A172 (cell line): ENCODE measurements at regions not wholly inside any gene's neighbourhood (a gene's known extent, or its start where the extent isn't known, plus 50 kb on each side); places are given as distances from the start of the nearest gene placed in this dataset.

Source experiments
- DNase-seq: peaks from one replicate; pipeline ENCODE4 v3.0.0-alpha.2; 2015; ENCODE audit warnings: low spot score

DNA sequence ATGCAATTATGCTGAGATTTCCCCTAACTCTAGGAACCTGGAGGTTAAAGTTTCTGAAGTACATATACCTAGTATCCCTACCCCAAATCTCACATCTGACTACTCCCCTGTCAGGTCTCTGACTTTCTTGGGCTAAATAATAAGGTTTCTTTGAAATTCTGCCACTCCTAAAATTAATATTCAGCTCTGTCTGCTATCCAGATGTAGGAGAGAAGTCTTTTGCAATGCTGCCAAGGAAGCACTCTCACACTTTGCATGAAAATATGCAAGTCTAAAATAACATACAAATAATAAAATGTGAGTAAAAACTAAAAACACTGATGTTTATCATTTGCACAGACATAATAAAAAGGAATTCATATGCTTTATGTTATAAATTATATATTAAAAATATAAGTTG is 196.9 kb upstream of the LRFN5 start:
- DNase-seq, result no peak

DNA sequence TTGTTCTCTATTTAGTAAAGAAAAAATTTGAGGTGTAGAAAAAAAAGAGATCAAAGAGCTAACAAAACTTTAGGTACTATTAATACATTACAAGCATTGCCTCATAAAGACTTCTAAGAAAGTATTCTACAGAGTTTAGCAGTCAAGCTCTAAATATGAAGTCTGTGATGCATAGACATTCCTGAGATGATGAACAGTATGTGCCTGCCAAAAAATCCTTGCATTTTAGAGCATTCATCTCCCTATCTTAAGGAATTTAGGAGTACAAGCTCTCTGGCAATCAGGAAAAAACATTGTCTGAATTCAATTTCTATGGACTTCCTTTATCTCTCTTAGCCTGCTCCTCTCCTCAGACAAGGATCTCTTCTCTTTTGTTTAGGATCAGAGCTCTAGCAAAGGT is 202.6 kb upstream of the LRFN5 start:
- no peak for DNase-seq

DNA sequence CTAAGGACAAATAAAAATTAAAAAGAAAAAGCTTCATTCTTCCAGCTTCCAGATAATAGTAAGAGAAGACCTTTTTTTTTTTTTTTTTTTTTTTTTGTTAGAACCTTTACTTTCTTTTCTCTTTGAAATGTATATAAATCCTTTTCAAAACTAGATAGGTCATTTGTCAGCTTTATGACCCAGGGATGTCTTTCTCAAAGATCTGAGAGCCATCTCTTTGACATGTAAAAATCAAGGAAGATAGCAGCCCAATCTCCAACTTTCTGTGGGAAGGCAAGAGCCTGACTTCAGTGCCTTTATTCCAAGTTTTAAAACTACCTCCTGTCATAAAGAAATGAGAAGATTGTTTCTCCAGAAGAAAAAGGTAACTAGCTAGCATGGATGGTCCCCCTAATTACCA is 203.3 kb upstream of the LRFN5 start:
- no peak for DNase-seq

DNA sequence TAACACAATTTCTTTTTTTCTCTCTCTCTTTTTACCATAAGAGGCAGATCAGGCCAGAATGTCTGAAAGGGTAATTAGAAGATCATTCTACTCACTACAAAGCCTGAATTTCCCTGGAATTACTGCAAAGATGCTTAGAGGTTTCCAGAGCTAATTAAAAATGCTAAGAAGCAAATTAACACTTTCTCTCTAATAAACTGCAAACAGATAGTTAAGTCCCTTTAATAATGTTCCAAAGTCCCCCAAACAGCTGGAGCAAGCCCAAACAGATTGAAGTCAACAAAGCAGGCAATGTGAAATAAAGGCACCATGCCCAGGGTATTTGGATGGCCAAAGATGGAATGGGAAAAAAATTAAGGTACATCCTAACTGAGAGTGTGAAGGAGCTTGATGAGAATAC is 208.8 kb upstream of the LRFN5 start:
- no peak for DNase-seq

DNA sequence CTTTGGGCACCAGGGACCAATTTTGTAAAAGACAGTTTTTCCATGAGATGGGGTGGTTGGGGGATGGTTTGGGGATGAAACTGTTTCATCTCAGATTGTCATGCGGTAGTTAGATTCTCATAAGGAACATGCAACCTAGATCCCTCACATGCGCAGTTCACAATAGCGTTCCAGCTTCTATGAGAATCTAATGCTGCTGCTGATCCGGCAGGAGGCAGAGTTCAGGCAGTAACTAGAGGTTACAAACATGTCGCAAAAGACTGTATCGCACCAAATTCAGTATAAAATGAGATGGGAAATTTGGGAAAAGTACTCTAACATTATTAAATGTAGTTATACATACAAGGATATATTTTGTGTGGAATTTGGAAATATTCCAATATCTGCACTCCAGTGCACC is 213.2 kb upstream of the LRFN5 start:
- DNase-seq, result no peak

DNA sequence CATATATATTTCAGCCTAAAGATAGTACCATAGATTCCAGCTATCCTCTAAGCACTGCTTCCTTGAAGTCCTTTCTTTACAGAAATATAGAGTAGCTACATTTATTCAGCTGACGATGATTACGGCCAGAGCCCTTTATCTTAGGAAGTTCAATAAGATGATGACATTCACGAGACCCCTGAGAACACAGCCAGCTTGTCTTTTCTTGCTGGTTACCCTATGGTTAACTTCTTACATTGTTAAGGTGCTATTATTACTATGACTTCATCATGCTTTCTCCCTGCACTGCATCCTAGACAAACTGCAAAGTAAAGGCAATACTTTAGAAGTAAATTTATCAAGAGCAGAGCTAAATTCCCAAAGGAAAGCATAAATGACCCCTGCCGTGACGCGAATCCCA is 214.4 kb upstream of the LRFN5 start:
- DNase-seq, result no peak

DNA sequence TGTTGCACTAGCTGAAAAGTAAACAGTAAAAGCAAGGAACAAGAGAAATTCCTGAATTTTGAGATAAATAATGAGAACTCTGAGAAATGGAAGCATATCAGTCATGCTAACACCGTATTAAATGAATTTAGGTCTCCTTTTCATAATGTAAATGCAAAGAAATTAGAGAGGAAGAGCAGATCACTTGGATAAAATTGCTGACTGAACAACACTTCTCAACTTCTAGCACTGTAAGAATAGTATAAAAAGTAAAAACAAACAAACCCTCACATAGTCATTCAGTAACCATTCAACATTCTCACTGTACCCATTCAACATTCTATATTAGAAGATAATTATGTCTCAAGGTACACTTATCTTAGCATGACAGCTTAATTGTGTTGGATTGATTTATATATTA is 217.3 kb upstream of the LRFN5 start:
- no peak for DNase-seq

DNA sequence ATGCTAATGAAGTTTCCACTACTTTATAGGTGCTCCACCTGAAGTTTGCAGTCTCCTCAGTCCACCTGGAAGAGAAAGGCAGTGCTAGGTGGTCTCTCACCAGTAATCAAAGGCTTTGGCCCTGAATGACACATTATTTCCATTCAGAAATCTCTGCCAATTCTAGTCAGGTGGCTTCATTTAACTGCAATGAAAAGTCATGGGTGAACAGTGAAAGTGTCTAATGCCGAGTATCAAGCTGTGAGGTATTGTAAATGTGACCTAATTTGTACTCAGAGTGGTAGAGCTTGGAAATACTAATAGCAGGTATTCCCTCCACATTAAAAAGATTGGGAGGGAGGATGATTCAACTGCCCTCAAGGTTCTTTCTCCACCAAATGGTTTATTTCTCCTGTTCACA is 220.9 kb upstream of the LRFN5 start:
- no peak for DNase-seq

DNA sequence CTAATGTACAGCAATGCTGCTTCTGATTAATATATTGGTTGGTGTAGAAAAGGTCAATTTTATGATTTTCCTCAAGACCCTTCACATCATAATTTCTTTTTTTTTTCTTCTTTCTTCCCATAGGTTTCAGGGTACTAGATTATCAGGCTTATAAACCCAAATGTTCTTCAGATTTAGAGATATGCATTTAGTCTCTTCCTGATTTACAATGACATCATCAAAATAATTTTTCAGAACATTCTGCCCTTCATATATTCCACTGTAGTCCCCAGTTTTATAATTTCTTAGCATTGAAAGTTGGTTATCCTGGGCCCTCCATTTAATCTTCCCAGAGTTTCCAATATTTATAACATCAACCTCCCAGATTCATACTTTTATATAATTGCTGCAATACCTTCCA is 226.7 kb upstream of the LRFN5 start:
- no peak for DNase-seq

DNA sequence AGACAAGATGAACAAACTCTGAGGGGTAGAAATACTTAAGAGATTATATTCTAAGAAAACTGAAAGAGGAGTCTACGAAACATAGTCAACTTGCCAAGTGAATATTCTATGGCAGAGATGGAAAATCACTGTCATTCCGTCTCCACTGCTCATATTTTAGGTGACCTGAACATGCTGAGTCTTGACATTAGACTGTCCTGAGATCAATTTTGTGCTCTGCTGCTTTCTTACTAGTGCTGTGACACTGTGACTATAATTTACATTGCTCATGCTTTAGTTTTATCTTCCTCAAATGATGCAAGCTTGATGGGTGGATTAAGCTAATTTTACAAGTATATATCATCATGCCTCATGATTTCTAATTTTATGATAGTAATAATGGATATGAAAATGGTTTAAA is 228.2 kb upstream of the LRFN5 start:
- no peak for DNase-seq

DNA sequence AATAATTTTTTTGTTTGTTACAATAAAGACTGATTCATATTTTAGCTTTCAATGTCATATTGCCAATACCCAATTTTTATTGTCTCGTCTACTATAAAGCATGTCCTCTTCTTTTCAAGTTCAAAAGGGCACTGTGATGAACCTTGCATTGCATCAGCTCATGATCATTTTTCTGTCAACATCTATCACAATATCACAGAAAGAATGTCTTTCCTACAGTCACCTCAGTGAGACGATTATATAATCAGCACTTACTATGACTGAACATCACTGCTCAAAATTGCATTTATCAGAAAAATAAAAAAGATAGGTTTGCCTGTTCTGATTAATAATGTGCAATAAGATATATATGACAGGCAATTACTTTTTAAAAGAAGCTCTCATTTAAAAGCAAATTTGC is 228.7 kb upstream of the LRFN5 start:
- DNase-seq, result no peak

DNA sequence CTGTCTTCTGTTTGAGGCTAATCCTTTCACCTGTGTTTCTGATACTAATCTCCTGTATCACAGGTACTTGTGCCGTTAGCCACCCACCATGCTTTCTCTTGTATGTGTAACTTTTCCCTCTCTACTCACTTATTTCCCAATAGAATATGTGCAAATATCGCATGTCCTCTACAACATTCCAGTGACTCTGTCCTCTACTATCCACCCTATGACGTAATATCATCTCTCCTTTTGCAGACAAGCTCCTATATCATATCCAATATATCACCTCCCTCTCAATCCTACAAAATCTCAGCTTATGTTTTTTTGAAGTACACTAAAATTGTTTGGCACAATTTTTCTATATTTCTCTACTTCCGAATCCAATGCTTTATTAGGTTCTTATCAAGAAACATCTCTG is 232.6 kb upstream of the LRFN5 start:
- no peak for DNase-seq

DNA sequence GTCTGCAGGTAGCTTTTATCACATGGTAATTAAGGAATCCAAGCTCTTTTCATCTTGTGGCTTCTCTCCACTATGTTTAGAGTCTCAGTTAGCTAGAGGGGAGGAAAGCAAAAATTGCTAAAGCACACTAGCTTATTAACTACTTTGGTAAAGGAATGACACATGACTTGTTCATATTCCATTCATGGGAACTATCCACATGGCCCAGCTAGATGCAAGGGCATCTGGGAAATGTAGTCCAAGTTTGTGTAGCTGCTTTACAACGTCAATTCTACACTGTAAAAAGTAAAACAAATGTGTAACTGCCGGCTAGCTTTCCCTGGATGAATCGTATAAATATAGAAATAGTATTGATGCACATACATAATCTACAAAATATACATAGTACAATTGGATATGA is 244.5 kb upstream of the LRFN5 start:
- peak; percentile 0 for DNase-seq

DNA sequence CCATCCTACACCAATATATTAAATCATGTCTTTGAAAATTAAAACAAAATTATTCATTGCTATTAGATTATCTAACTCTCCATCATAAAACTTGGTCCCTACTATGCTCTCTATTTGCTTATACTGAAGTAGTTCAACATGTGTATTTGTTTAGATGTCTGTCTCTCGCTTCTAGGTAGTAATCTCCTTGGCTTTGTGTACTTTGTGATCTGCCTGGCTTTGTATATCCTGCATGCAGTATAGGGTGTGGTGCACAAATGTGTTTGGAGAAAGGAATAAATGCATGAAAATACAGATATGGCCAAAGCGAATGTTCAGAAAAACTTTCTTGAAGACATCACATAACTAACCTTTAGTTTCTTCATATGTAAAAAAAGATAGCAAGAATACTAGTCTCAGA is 246.6 kb upstream of the LRFN5 start:
- no peak for DNase-seq

DNA sequence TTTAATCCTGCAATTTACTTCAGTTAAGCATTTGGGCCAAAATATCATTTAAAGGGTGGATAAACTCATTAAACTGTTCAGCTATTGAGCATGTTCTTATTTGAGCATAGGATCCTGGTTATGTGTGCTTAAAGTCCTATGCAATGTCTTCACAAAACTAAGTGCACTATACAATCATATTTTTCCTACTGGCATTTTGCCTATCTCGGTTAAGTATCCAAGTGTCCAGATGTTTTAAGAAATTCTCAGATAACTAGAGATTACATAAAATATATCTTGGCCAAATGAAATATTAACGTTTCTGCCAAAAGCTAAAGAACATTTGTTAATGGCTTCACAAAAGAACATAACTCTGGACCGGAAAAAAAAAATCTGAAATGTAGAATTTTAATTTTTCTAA is 250.8 kb upstream of the LRFN5 start:
- DNase-seq, result no peak

DNA sequence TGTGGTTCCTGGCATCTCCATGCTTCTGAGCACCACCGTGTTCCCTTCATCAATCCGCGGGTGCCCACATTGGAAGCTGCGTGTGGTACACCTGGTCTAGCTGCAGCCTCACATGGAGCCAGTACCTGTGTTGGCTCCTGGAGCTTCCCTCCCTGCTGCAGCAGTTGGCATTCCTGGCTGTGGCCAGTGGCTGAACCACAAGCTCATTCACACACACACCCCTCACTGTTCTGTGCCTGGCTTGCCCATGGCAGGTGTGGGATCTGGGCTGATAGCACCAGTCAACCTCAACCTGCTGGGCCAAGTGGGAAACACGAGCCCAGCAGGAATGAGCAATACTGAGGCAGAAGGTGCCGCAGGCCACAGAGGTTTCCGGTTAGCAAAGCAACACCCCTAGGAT is 256.2 kb upstream of the LRFN5 start:
- DNase-seq, result no peak

DNA sequence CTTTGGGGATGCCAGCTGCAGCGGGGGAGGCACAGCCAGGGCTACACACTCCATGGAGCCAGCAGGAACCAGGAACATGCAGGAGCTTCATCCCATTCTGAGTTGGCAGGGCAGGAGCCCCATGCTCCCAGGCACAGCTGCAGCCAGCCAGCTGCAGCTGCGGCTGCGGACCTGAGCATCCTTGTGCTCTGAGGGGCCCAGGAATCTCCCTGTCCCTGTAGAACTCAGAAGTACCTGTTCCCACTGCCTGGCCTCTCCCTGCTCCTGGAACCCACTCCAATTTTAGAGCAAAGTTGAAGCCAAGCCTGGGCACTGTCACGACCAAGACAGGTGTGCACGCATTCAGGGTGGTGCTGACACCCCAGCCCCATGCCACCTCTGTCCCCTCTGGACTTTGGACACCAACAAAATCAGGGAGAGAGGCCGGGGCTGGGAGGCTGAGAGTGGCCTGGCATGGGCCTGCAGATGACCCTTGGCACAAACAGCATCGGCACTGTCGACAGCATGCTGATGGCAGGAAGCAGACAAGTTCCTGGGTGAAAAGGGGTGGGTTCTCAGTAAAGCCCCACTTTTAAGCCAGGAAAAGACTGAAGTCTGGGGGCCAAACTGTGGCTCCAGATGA is 257.3 kb upstream of the LRFN5 start:
- no peak for DNase-seq

DNA sequence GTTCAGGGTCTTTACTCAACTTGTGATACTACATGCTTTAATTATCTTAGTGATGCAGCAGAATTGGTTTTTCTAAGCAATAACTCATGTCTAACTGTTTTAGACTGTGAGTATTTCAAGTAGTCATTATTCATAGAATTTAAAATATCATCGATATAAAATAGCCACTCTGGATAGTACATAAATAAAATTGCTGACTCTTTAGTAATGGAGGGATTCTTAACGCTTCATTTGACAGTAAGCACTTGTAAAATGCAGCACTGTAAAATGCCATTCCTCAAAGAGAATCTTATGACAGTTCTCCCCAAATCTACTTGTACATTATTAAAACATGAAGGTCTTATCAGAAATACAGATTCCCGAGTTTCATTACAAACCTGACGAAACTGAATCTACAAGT is 262.8 kb upstream of the LRFN5 start:
- no peak for DNase-seq

DNA sequence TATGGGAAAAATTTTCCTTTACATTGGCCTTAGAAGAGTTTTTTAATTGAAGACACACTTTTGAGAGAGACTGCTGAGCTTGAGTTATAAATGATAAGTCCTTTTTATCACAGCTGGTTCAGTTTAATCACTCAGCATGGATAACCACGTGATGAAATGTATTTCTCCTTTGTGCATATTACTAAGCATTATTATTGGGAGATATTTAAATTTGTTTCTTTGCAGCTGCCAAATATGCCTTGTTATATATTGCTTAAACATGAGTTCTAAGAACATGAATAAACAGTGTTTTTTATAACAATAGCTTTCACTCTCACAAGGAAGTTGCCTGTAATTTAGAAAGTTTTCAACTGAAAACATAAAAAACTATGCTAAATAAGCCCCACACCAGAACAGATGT is 293.5 kb upstream of the LRFN5 start:
- no peak for DNase-seq

DNA sequence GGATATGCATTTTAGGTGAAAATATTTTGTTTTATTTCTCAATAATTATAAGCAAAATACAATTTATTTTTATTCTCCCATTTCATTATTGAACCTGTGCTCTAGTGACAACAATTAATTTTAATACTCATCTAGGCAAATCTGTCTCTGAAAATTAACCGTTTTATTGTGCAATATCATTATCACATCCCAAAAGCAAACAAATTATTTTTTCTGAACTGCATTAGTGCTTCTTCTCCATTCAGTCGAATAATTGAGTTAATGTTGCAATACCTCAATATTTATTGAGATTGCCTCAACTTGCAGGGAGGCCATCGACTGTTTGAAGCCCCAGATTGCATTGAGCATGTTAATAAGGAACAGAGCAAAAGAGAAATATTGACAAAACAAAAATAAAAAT is 303.2 kb upstream of the LRFN5 start:
- DNase-seq, result no peak

DNA sequence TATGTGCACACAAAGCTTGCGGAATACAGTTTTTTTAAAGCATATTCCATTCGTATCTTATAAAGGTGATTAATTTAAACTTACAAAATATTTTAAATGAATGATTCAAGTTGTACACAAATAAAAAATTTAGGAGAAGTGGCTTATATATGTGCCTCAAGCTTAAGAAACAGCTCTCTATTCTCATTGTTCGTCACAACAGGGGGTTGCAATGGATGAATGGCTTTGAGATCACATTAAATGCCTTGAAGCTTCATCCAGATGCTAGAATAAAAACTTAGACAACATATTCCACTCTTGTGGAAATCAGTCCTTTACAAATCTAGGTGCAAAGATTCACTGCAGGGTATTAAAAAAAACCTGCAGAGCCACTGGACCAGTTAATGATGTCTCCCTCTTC is 303.9 kb upstream of the LRFN5 start:
- DNase-seq, result no peak

DNA sequence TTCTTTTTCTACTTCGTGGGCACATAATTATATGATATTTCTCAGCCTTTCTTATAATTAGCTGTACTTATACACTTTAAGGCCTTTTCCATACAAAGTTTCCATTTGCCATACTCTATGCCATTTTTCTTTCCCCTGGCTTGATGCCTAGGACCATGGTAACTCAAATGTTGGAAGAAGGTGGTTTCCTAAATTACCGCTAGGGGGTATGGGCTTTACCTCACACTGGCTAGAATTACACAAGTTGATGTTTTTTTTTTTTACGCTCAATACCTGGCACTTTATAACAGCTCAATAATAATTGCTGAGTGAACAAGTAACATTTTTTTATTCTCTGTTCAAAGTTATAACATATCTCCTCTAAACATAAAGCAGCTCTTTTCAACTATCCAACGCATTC is 306.8 kb upstream of the LRFN5 start:
- no peak for DNase-seq

DNA sequence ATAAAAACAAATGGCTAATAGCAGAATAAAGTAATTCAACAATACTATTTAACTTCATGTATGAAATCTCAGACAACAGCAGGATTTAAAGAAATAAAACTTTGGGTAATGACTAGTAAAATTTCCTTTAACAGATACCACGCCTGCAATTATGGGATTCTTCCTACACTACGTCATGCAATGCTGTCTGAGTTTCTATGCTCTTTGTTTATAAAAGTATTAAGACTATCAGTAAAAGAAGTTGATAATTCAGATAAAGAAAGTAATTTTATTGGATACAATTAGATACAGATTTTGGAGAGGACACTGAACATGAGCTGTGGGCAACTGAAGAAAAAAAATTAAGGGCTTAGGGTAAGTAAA is 308.4 kb upstream of the LRFN5 start:
- DNase-seq, result peak; percentile 31

DNA sequence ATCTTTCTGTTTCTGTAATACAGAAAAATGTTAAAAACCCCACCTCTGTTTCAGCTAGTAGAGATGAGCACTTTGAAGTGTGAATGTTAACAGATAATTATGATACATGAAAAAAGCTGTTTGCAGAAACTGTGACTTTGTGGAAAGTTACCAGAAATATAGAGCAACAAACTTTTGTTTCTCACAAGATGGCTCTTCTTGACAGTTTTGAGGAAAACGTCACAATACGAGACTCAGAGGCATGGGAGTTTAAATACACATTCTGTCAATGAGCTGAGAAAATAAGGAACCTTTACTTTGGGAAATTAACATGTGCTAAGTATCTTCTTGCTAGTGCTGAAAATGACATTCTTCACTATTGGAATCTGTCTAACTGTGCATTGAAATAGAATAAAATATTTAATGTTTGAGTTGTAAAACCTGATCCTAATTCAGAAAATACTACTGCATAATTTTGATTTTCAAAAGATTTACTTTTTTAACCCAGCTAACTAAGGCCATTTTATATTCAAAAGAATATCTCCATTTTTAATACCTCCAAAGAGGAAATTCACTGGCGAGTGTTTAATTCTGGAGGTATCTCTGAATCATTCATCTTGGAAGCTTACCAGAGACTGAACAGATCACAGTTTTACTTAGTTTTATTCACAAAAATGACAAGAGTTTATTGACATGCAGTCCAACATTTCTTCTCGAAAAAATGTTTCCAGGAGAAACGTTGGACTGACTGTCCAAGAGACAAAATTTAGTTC is 308.9 kb upstream of the LRFN5 start:
- peak; percentile 20 for DNase-seq
